ENCODE measurements at regions not wholly inside any gene's neighbourhood (a gene's known extent, or its start where the extent isn't known, plus 50 kb on each side); places are given as distances from the start of the nearest gene placed in this dataset.

GRCh38 chr7:47215640-47216039 lies 366.3 kb downstream of the TNS3 start:
- Histone ChIP-seq H3K9me3 (ENCODE audit: control insufficient read depth, insufficient read depth, low read length) (no peaks in the 10 kb centered on the region; the same call in 1 of the 2 replicates), H3K4me3 (ENCODE audit: low read depth, low read length) (no peak overlapping the region), H3K27ac (ENCODE audit: low read depth, low read length) (no peak overlapping the region), H3K27me3 (ENCODE audit: control insufficient read depth, insufficient read depth, low read length) (peaks cover 26% of the 10 kb centered on the region)
- DNase-seq (ENCODE audit: low read depth, low spot score) = no peak
- POLR2A ChIA-PET = no interaction called here
- CTCF ChIA-PET = no interaction called here
- TF ChIP-seq, protein P1, sequence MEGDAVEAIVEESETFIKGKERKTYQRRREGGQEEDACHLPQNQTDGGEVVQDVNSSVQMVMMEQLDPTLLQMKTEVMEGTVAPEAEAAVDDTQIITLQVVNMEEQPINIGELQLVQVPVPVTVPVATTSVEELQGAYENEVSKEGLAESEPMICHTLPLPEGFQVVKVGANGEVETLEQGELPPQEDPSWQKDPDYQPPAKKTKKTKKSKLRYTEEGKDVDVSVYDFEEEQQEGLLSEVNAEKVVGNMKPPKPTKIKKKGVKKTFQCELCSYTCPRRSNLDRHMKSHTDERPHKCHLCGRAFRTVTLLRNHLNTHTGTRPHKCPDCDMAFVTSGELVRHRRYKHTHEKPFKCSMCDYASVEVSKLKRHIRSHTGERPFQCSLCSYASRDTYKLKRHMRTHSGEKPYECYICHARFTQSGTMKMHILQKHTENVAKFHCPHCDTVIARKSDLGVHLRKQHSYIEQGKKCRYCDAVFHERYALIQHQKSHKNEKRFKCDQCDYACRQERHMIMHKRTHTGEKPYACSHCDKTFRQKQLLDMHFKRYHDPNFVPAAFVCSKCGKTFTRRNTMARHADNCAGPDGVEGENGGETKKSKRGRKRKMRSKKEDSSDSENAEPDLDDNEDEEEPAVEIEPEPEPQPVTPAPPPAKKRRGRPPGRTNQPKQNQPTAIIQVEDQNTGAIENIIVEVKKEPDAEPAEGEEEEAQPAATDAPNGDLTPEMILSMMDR (IDR thresholded peaks at IDR 0.05; ENCODE audit: low read depth, low read length) = no peak

DNA sequence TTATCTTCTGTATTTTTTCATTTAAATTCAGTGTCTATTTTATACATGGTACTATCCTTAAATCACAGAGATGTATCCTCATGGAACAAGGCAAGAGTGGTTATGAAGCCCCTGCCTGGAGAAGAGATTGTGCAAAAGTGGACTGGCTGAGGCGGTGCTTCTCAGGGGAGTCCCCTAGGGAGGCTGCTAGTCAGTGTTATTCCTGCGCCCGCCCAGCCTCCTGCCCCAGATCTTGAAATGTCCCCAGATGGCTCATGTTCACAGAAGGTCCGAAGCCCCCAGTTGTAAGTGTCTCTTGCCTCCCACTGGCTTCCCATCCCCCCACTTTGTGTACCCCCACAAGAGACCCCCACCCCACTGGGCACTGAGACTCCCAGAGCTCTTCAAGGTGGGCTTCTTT lies 366.9 kb downstream of the TNS3 start:
- no peaks in the 10 kb centered on the region; the same call in 1 of the 2 replicates for H3K9me3 ChIP-seq (ENCODE audit: control insufficient read depth, insufficient read depth, low read length)
- no peak overlapping the region for H3K27ac ChIP-seq (ENCODE audit: low read depth, low read length)
- CTCF ChIA-PET = interaction anchor here (0.7 to 1.1 kb wide), 2 partner anchors 51 to 141 kb away, joined by 3 read pairs; no protein-coding TSS in a partner anchor
- POLR2A ChIA-PET = no interaction called here
- peaks cover 30% of the 10 kb centered on the region for H3K27me3 ChIP-seq (ENCODE audit: control insufficient read depth, insufficient read depth, low read length)
- TF ChIP-seq, protein P1 (IDR thresholded peaks at IDR 0.05; ENCODE audit: low read depth, low read length) = no peak
- no peak for DNase-seq (ENCODE audit: low read depth, low spot score)
- no peak overlapping the region for H3K4me3 ChIP-seq (ENCODE audit: low read depth, low read length)

DNA sequence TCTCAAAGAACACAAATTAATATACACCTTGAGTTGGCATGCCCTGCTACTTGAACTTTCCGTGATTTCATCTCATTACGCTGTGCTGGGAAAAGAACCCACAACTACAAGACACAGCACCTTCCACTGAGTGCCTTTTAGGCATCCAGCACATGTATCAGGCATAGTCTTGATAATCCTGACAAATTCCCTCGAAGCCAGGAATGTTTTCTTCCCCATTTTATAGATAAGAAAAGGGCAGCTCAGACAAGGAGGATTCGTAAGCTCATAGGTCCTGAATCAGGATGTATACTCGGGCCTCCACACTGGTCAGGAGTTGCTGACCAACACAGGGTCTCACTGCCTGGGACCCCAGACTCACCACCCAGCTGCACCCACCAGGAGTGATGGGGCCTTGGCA lies 368.6 kb downstream of the TNS3 start:
- ChIA-PET CTCF (no interaction called here), POLR2A (no interaction called here)
- TF ChIP-seq, protein P1 (IDR thresholded peaks at IDR 0.05; ENCODE audit: low read depth, low read length) = no peak
- Histone ChIP-seq H3K4me3 (ENCODE audit: low read depth, low read length) (no peak overlapping the region), H3K27ac (ENCODE audit: low read depth, low read length) (no peak overlapping the region), H3K27me3 (ENCODE audit: control insufficient read depth, insufficient read depth, low read length) (peaks cover 29% of the 10 kb centered on the region), H3K9me3 (ENCODE audit: control insufficient read depth, insufficient read depth, low read length) (no peaks in the 10 kb centered on the region; the same call in 1 of the 2 replicates)
- DNase-seq (ENCODE audit: low read depth, low spot score) = no peak

DNA sequence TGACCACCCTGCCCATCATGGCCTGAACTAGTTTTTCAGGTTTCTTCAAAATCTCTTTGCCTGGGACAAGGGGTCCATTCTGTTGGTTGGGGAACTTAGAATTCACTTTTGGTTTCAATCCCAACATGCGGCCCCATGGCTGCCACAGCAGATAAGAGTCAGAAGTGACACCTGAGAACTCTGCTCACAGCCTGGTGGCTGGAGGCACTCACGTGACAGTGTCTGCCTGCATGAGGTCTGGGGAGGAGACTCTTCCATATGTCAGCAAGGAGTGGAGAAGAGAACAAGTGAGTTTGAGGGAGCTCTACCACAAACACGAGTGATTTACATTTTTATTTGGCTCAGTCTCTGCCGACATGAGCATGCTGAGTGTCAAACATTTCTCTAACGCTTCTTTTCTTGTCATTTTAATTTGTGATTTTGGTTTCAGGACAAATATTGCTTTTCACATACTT lies 370.4 kb downstream of the TNS3 start:
- TF ChIP-seq, protein P1 (IDR thresholded peaks at IDR 0.05; ENCODE audit: low read depth, low read length) = no peak
- no peaks in the 10 kb centered on the region; the same call in 1 of the 2 replicates for H3K9me3 ChIP-seq (ENCODE audit: control insufficient read depth, insufficient read depth, low read length)
- POLR2A ChIA-PET = no interaction called here
- no peak overlapping the region for H3K27ac ChIP-seq (ENCODE audit: low read depth, low read length)
- no peak for DNase-seq (ENCODE audit: low read depth, low spot score)
- CTCF ChIA-PET = interaction anchor here (2.2 kb wide), 1 partner anchor 55 kb away, joined by 6 read pairs; no protein-coding TSS in a partner anchor
- H3K27me3 ChIP-seq (ENCODE audit: control insufficient read depth, insufficient read depth, low read length) = peaks cover 29% of the 10 kb centered on the region
- no peak overlapping the region for H3K4me3 ChIP-seq (ENCODE audit: low read depth, low read length)

DNA sequence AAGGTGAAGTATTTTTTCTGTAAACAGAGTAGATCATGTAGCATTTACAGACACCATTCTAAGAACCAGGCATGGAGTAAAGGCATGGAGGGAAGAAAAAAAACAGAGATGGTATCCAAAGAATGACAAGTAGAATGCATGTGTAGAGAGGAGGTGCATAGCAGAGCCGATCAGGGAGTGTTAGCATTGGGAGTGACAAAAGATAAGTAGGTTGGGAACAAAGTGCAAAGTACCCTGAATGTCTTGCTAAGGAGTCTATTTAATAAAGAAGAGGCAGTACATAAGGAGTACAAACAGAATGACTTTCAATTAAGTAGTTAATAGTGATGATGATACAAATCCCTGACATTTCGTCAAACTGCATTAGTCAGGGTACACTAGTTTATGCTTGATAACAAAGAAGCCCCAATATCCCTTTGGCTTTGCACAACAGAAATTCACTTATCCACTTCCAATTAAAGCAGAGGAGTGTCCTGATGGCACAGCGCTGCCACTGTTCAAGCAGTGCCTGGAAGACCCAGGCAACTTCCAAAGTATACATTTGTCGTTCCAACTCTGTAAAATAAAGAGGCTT lies 371.5 kb downstream of the TNS3 start:
- TF ChIP-seq, protein P1 (IDR thresholded peaks at IDR 0.05; ENCODE audit: low read depth, low read length) = no peak
- Histone ChIP-seq H3K9me3 (ENCODE audit: control insufficient read depth, insufficient read depth, low read length) (no peaks in the 10 kb centered on the region; the same call in 1 of the 2 replicates), H3K27me3 (ENCODE audit: control insufficient read depth, insufficient read depth, low read length) (peaks cover 29% of the 10 kb centered on the region), H3K27ac (ENCODE audit: low read depth, low read length) (no peak overlapping the region), H3K4me3 (ENCODE audit: low read depth, low read length) (no peak overlapping the region)
- ChIA-PET CTCF (interaction anchor here (2.2 kb wide), 1 partner anchor 56 kb away, joined by 6 read pairs; no protein-coding TSS in a partner anchor), POLR2A (no interaction called here)
- no peak for DNase-seq (ENCODE audit: low read depth, low spot score)
